H9 (cell line): ENCODE measurements at regions not wholly inside any gene's neighbourhood (a gene's known extent, or its start where the extent isn't known, plus 50 kb on each side); places are given as distances from the start of the nearest gene placed in this dataset.

Source experiments
- DNase-seq: peaks from one replicate; pipeline ENCODE4 v3.0.0-alpha.2; 2017
- H2AFZ ChIP-seq: one replicate; pipeline ENCODE4 v1.6.1; 2013; ENCODE audit warnings: mild to moderate bottlenecking, low read length, control low read depth, moderate library complexity
- H2AK5ac ChIP-seq: 2 replicates; pipeline ENCODE4 v1.6.1; 2013; ENCODE audit warnings: low read length, control low read depth, mixed read lengths; ENCODE audit not compliant: insufficient read length
- H2BK120ac ChIP-seq: one replicate; pipeline ENCODE4 v1.6.1; 2013; ENCODE audit warnings: low read depth, mild to moderate bottlenecking, low read length, control low read depth, inconsistent platforms; ENCODE audit not compliant: poor library complexity, severe bottlenecking
- H2BK12ac ChIP-seq: 2 replicates; pipeline ENCODE4 v1.6.1; 2013; ENCODE audit warnings: low read length, control low read depth, mixed read lengths, low read depth; ENCODE audit not compliant: insufficient read length
- H2BK15ac ChIP-seq: 2 replicates; pipeline ENCODE4 v1.6.1; 2013; ENCODE audit warnings: low read depth, low read length, control low read depth
- H2BK20ac ChIP-seq: one replicate; pipeline ENCODE4 v1.6.1; 2013; ENCODE audit warnings: low read depth, mild to moderate bottlenecking, low read length, control low read depth, inconsistent platforms; ENCODE audit not compliant: poor library complexity, severe bottlenecking
- H2BK5ac ChIP-seq: 2 replicates; pipeline ENCODE4 v1.6.1; 2013; ENCODE audit warnings: low read length, control low read depth, mixed read lengths; ENCODE audit not compliant: insufficient read length
- H3K14ac ChIP-seq: 2 replicates; pipeline ENCODE4 v1.6.1; 2013; ENCODE audit warnings: low read length, control low read depth; ENCODE audit not compliant: insufficient read depth
- H3K18ac ChIP-seq: 2 replicates; pipeline ENCODE4 v1.6.1; 2013; ENCODE audit warnings: low read depth, mild to moderate bottlenecking, mixed read lengths, low read length, control low read depth; ENCODE audit not compliant: insufficient read length
- H3K23ac ChIP-seq: 2 replicates; pipeline ENCODE4 v1.6.1; 2013; ENCODE audit warnings: low read length, control low read depth, mixed read lengths, low read depth; ENCODE audit not compliant: insufficient read length
- H3K23me2 ChIP-seq: 2 replicates; pipeline ENCODE4 v1.6.1; 2013; ENCODE audit warnings: low read depth, mild to moderate bottlenecking, mixed read lengths, low read length, control low read depth; ENCODE audit not compliant: insufficient read length, poor library complexity, severe bottlenecking
- H3K27ac ChIP-seq: 2 replicates; pipeline ENCODE4 v1.5.1; 2013; ENCODE audit warnings: low read length, control low read depth, mixed read lengths, low read depth; ENCODE audit not compliant: insufficient read length
- H3K27me3 ChIP-seq: 2 replicates; pipeline ENCODE4 v1.6.1; 2013; ENCODE audit warnings: low read length, control low read depth, inconsistent platforms; ENCODE audit not compliant: insufficient read depth
- H3K4ac ChIP-seq: 2 replicates; pipeline ENCODE4 v1.6.1; 2013; ENCODE audit warnings: low read depth, mild to moderate bottlenecking, control low read depth, inconsistent platforms, low read length, moderate library complexity
- H3K4me1 ChIP-seq: 2 replicates; pipeline ENCODE4 v1.6.1; 2013; ENCODE audit warnings: low read length, control low read depth, inconsistent platforms; ENCODE audit not compliant: insufficient read depth
- H3K4me2 ChIP-seq: 2 replicates; pipeline ENCODE4 v1.6.1; 2013; ENCODE audit warnings: low read length, control low read depth, mixed read lengths; ENCODE audit not compliant: insufficient read length, insufficient read depth
- H3K56ac ChIP-seq: 2 replicates; pipeline ENCODE4 v1.6.1; 2013; ENCODE audit warnings: low read depth, mild to moderate bottlenecking, mixed read lengths, low read length, control low read depth; ENCODE audit not compliant: insufficient read length
- H3K79me1 ChIP-seq: 2 replicates; pipeline ENCODE4 v1.6.1; 2013; ENCODE audit warnings: low read depth, mild to moderate bottlenecking, moderate library complexity, low read length, control low read depth, inconsistent platforms; ENCODE audit not compliant: insufficient read depth, poor library complexity, severe bottlenecking
- H3K79me2 ChIP-seq: 2 replicates; pipeline ENCODE4 v1.6.1; 2013; ENCODE audit warnings: low read length, control low read depth, inconsistent platforms; ENCODE audit not compliant: insufficient read depth
- H3K9ac ChIP-seq: 2 replicates; pipeline ENCODE4 v1.6.1; 2013; ENCODE audit warnings: low read length, control low read depth, mixed read lengths; ENCODE audit not compliant: insufficient read length; ENCODE audit errors: extremely low read depth
- H3K9me3 ChIP-seq: one replicate; pipeline ENCODE4 v1.6.1; 2013; ENCODE audit warnings: low read depth, low read length, inconsistent platforms; ENCODE audit not compliant: control insufficient read depth
- H3T11ph ChIP-seq: one replicate; pipeline ENCODE4 v1.6.1; 2013; ENCODE audit warnings: mild to moderate bottlenecking, low read length, control low read depth, inconsistent platforms
- H4K20me1 ChIP-seq: one replicate; pipeline ENCODE4 v1.6.1; 2013; ENCODE audit not compliant: control insufficient read depth, insufficient read length, insufficient read depth
- H4K5ac ChIP-seq: 2 replicates; pipeline ENCODE4 v1.6.1; 2013; ENCODE audit warnings: low read depth, mild to moderate bottlenecking, mixed read lengths, low read length, control low read depth; ENCODE audit not compliant: insufficient read length
- H4K8ac ChIP-seq: replicated peaks from 2 replicates; pipeline ENCODE4 v1.6.1; 2013; ENCODE audit warnings: low read length, control low read depth, mixed read lengths, low read depth; ENCODE audit not compliant: insufficient read length
- H4K91ac ChIP-seq: 2 replicates; pipeline ENCODE4 v1.6.1; 2013; ENCODE audit warnings: low read depth, mild to moderate bottlenecking, moderate library complexity, mixed read lengths, low read length, control low read depth; ENCODE audit not compliant: insufficient read length
- H3K27ac Mint-ChIP-seq, 3 experiments: 2 replicates in 2 of 3; 3 replicates in 1 of 3; pipeline ENCODE4 v1.8.0; 2020 to 2021; ENCODE audit warnings: mixed read lengths in 3 of 3, mild to moderate bottlenecking in 1 of 3, moderate library complexity in 1 of 3
- H3K27me3 Mint-ChIP-seq: 2 replicates; pipeline ENCODE4 v1.8.0; 2021; ENCODE audit warnings: low read depth, mild to moderate bottlenecking, moderate library complexity, mixed read lengths
- H3K36me3 Mint-ChIP-seq, 3 experiments: 2 replicates in 2 of 3; 3 replicates in 1 of 3; pipeline ENCODE4 v1.8.0; 2020 to 2021; ENCODE audit warnings: low read depth in 3 of 3, mixed read lengths in 3 of 3; ENCODE audit not compliant: insufficient read depth in 1 of 3
- H3K4me1 Mint-ChIP-seq, 2 experiments: 2 replicates each; pipeline ENCODE4 v1.8.0; 2020; ENCODE audit warnings: mixed read lengths in 2 of 2
- H3K4me3 Mint-ChIP-seq, 2 experiments: 2 replicates in 1 of 2; 3 replicates in 1 of 2; pipeline ENCODE4 v1.8.0; 2020 to 2021; ENCODE audit warnings: mild to moderate bottlenecking in 2 of 2, mixed read lengths in 2 of 2, moderate library complexity in 1 of 2
- H3K9me3 Mint-ChIP-seq, 2 experiments: 2 replicates in 1 of 2; 3 replicates in 1 of 2; pipeline ENCODE4 v1.8.0; 2020; ENCODE audit warnings: mild to moderate bottlenecking in 2 of 2, mixed read lengths in 2 of 2, moderate library complexity in 1 of 2
- WGBS: extraction: QIAGEN DNeasy Blood & Tissue Kit; methylation state at CpG from one replicate; pipeline ENCODE4 v1.1.7; 2013; ENCODE audit warnings: missing lambda C conversion rate, low lambda C conversion rate, mixed read lengths; ENCODE audit not compliant: insufficient read length; ENCODE audit errors: extremely low coverage; 5-methylcytosine and 5-hydroxymethylcytosine counted together
- TF ChIP-seq, protein P1 (sequence below): fragments of 200-600 bp; sonication (generic); conservative IDR thresholded peaks from 3 replicates; pipeline ENCODE4 v1.8.0; 2021; ENCODE audit warnings: antibody characterized with exemption, mild to moderate bottlenecking

GRCh38 chr3:106014971-106015370 lies 146.2 kb upstream of the CBLB start:
- H3K9me3 ChIP-seq = no peaks in the 10 kb centered on the region
- H3K79me1 ChIP-seq = no peaks in the 10 kb centered on the region
- H3K4me1 ChIP-seq = no peaks in the 10 kb centered on the region
- H3K27me3 ChIP-seq = no peaks in the 10 kb centered on the region
- H3K56ac ChIP-seq = no peak overlapping the region
- H3K79me2 ChIP-seq = no peaks in the 10 kb centered on the region
- no peaks in the 10 kb centered on the region for H3K36me3 Mint-ChIP-seq
- H2BK12ac ChIP-seq = no peak overlapping the region
- no peaks in the 10 kb centered on the region for H3K27me3 Mint-ChIP-seq
- H3K9me3 Mint-ChIP-seq = no peaks in the 10 kb centered on the region
- TF ChIP-seq, protein P1, sequence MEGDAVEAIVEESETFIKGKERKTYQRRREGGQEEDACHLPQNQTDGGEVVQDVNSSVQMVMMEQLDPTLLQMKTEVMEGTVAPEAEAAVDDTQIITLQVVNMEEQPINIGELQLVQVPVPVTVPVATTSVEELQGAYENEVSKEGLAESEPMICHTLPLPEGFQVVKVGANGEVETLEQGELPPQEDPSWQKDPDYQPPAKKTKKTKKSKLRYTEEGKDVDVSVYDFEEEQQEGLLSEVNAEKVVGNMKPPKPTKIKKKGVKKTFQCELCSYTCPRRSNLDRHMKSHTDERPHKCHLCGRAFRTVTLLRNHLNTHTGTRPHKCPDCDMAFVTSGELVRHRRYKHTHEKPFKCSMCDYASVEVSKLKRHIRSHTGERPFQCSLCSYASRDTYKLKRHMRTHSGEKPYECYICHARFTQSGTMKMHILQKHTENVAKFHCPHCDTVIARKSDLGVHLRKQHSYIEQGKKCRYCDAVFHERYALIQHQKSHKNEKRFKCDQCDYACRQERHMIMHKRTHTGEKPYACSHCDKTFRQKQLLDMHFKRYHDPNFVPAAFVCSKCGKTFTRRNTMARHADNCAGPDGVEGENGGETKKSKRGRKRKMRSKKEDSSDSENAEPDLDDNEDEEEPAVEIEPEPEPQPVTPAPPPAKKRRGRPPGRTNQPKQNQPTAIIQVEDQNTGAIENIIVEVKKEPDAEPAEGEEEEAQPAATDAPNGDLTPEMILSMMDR = no peak
- no peak overlapping the region for H3K27ac ChIP-seq
- no peak overlapping the region for H4K91ac ChIP-seq
- no peak overlapping the region for H3K14ac ChIP-seq
- no peak overlapping the region for H3K18ac ChIP-seq
- H3K27ac Mint-ChIP-seq = no peak overlapping the region
- WGBS = no CpG with 5 or more reads among the region's 3 CpGs
- peaks cover 7 to 8% of the 10 kb centered on the region in 2 experiments; a peak in 3 of 4 replicates for H3K4me1 Mint-ChIP-seq
- no peak overlapping the region for H4K8ac ChIP-seq
- H2BK20ac ChIP-seq = no peak overlapping the region
- no peaks in the 10 kb centered on the region for H4K20me1 ChIP-seq
- H4K5ac ChIP-seq = no peak overlapping the region
- no peak overlapping the region for H3T11ph ChIP-seq
- H2AK5ac ChIP-seq = no peak overlapping the region
- H2AFZ ChIP-seq = no peak overlapping the region
- no peaks in the 10 kb centered on the region for H3K23me2 ChIP-seq
- no peak overlapping the region for H3K4ac ChIP-seq
- DNase-seq = no peak
- H3K9ac ChIP-seq = no peak overlapping the region
- no peak overlapping the region for H3K4me2 ChIP-seq
- no peak overlapping the region for H2BK120ac ChIP-seq
- no peak overlapping the region for H2BK5ac ChIP-seq
- H2BK15ac ChIP-seq = no peak overlapping the region
- H3K4me3 Mint-ChIP-seq = no peak overlapping the region
- H3K23ac ChIP-seq = no peak overlapping the region
